EL (cell line): ENCODE measurements at regions not wholly inside any gene's neighbourhood (a gene's known extent, or its start where the extent isn't known, plus 50 kb on each side); places are given as distances from the start of the nearest gene placed in this dataset.
"Not testable (repeated sequence)": the region's sequence is repeated elsewhere in the genome, so short reads cannot be mapped to it uniquely, and the experiment has no call there.

Experiments
- DNase-seq: peaks from one replicate; pipeline ENCODE4 v3.0.0-alpha.2; 2016

- DNase-seq: no peak
Observed at GRCh38 chr21:27526451-27526850, 559.6 kb upstream of the ADAMTS5 start.

- no peak for DNase-seq
Observed at GRCh38 chr21:27525780-27526179, 558.9 kb upstream of the ADAMTS5 start.

- peak; percentile 92 for DNase-seq
Observed at GRCh38 chr21:27519361-27519760, 552.5 kb upstream of the ADAMTS5 start.

GRCh38 chr21:27517177-27517576 lies 550.3 kb upstream of the ADAMTS5 start:
- DNase-seq: not testable (repeated sequence)

GRCh38 chr21:27515676-27516075 lies 548.8 kb upstream of the ADAMTS5 start:
- DNase-seq: peak; percentile 64

GRCh38 chr21:27513825-27514224 lies 546.9 kb upstream of the ADAMTS5 start:
- peak; percentile 84 for DNase-seq

GRCh38 chr21:27513016-27513415 lies 546.1 kb upstream of the ADAMTS5 start:
- no peak for DNase-seq

- peak; percentile 17 for DNase-seq
Observed at GRCh38 chr21:27511233-27511632, 544.3 kb upstream of the ADAMTS5 start.

GRCh38 chr21:27507695-27508094 lies 540.8 kb upstream of the ADAMTS5 start:
- DNase-seq: no peak

- DNase-seq: peak; percentile 92
Observed at GRCh38 chr21:27505516-27505915, 538.6 kb upstream of the ADAMTS5 start.

- DNase-seq: no peak
Observed at GRCh38 chr21:27502801-27503200, 535.9 kb upstream of the ADAMTS5 start.

- DNase-seq: peak; percentile 29
Observed at GRCh38 chr21:27498025-27498424, 531.1 kb upstream of the ADAMTS5 start.

GRCh38 chr21:27495836-27496235 lies 528.9 kb upstream of the ADAMTS5 start:
- no peak for DNase-seq

- DNase-seq: no peak
Observed at GRCh38 chr21:27493542-27493941, 526.7 kb upstream of the ADAMTS5 start.

- no peak for DNase-seq
Observed at GRCh38 chr21:27487676-27488075, 520.8 kb upstream of the ADAMTS5 start.

- peak; percentile 62 for DNase-seq
Observed at GRCh38 chr21:27480841-27481261, 514.0 kb upstream of the ADAMTS5 start.

- DNase-seq: no peak
Observed at GRCh38 chr21:27477296-27477695, 510.4 kb upstream of the ADAMTS5 start.

GRCh38 chr21:27476696-27477095 lies 509.8 kb upstream of the ADAMTS5 start:
- DNase-seq: peak; percentile 36

- DNase-seq: no peak
Observed at GRCh38 chr21:27475363-27475955, 508.6 kb upstream of the ADAMTS5 start.

- no peak for DNase-seq
Observed at GRCh38 chr21:27467366-27467765, 500.5 kb upstream of the ADAMTS5 start.

- no peak for DNase-seq
Observed at GRCh38 chr21:27466140-27466539, 499.3 kb upstream of the ADAMTS5 start.

- DNase-seq: peak; percentile 26
Observed at GRCh38 chr21:27464648-27465047, 497.8 kb upstream of the ADAMTS5 start.

GRCh38 chr21:27462726-27463125 lies 495.8 kb upstream of the ADAMTS5 start:
- no peak for DNase-seq

GRCh38 chr21:27454234-27454633 lies 487.3 kb upstream of the ADAMTS5 start:
- DNase-seq: no peak

- DNase-seq: no peak
Observed at GRCh38 chr21:27451116-27451515, 484.2 kb upstream of the ADAMTS5 start.
